Type B pancreatic cell (in vitro differentiated cells): ENCODE measurements at regions not wholly inside any gene's neighbourhood (a gene's known extent, or its start where the extent isn't known, plus 50 kb on each side); places are given as distances from the start of the nearest gene placed in this dataset.

Source experiments
- DNase-seq: peaks from one replicate; pipeline ENCODE4 v3.0.0; 2021; ENCODE audit warnings: mixed read lengths; ENCODE audit not compliant: unreplicated experiment; ENCODE audit errors: extremely low spot score
- H3K27ac Mint-ChIP-seq: 2 replicates; pipeline ENCODE4 v1.8.0; 2021; ENCODE audit warnings: mild to moderate bottlenecking, mixed read lengths
- H3K27me3 Mint-ChIP-seq: 2 replicates; pipeline ENCODE4 v1.8.0; 2021; ENCODE audit warnings: mixed read lengths
- H3K36me3 Mint-ChIP-seq: 2 replicates; pipeline ENCODE4 v1.8.0; 2021; ENCODE audit warnings: mixed read lengths
- H3K4me1 Mint-ChIP-seq: one replicate; pipeline ENCODE4 v1.8.0; 2021; ENCODE audit warnings: mixed read lengths; ENCODE audit not compliant: unreplicated experiment
- H3K4me3 Mint-ChIP-seq: 2 replicates; pipeline ENCODE4 v1.8.0; 2021; ENCODE audit warnings: mild to moderate bottlenecking, mixed read lengths
- H3K9me3 Mint-ChIP-seq: 2 replicates; pipeline ENCODE4 v1.8.0; 2021; ENCODE audit warnings: mixed read lengths
- CTCF ChIP-seq: fragments of 200-600 bp; sonication (generic); conservative IDR thresholded peaks from 2 replicates; pipeline ENCODE4 v1.5.0; 2021; ENCODE audit warnings: antibody characterized with exemption, mild to moderate bottlenecking

DNA sequence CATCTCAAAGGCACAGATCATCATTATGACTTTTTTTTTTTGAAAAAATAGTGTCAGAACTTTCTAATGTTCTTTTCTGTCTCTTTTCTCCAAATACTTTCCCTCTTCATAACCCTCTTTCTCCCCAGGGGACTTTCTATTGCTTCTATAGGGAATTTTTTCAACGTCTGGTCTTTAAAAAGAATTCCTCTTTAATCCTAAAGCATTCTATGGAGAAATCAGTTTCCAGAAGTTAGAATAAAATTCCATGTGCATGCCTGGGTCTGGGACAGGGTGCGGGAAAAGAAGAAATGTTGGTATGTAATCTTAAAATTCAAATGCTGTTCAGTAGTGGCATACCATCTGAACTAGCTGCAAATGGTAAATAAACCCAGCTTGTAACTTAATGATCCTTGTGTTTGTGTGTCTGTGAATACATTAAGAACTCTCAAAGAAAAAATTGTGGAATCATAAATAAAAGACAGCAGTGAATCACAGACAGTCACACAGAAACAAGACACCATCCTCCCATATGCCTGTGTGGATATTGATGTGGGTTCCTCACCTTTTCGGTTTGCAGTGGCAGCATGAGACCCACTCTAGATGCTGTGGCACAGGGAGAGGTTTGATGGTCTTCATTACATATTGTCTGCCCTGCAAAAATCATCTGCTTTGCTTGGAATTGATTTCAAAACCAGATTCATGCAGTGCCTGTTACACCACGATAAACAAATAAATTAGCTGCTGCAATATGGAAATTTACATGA is 374.7 kb upstream of the NRP1 start:
- Mint-ChIP-seq H3K4me3 (no peak overlapping the region), H3K4me1 (peaks cover 8% of the 10 kb centered on the region), H3K36me3 (no peaks in the 10 kb centered on the region), H3K27ac (no peak overlapping the region), H3K9me3 (no peaks in the 10 kb centered on the region), H3K27me3 (no peaks in the 10 kb centered on the region)
- DNase-seq: no peak
- TF ChIP-seq CTCF: no peak

GRCh38 chr10:33708561-33708960 is 374.1 kb upstream of the NRP1 start:
- no peaks in the 10 kb centered on the region for H3K27me3 Mint-ChIP-seq
- H3K9me3 Mint-ChIP-seq: no peaks in the 10 kb centered on the region
- no peak overlapping the region for H3K27ac Mint-ChIP-seq
- DNase-seq: no peak
- H3K36me3 Mint-ChIP-seq: no peaks in the 10 kb centered on the region
- H3K4me3 Mint-ChIP-seq: no peak overlapping the region
- no peak for TF ChIP-seq CTCF
- peaks cover 8% of the 10 kb centered on the region for H3K4me1 Mint-ChIP-seq

DNA sequence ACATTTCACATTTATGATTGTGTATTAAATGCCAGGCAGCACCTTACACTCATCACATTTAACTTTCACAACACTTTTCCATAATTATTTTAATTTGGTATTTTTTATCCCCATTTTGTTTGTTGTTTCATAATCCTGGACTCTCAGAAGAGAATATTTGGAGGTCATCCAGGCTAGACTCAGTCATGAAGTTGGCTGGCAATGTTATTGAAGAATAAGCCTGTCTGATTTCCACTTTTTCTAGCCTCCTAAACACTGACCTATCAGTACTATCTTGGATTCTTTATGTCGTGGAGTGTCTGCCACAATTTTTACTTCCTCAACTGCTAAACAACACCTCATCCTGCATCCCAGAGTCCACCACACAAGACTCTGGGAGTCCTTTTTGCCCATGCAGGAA is 372.3 kb upstream of the NRP1 start:
- Mint-ChIP-seq H3K27ac (no peak overlapping the region), H3K9me3 (no peaks in the 10 kb centered on the region), H3K27me3 (no peaks in the 10 kb centered on the region), H3K4me1 (peaks cover 8% of the 10 kb centered on the region), H3K4me3 (no peak overlapping the region), H3K36me3 (no peaks in the 10 kb centered on the region)
- no peak for DNase-seq
- TF ChIP-seq CTCF: no peak

- TF ChIP-seq CTCF: no peak
- H3K27me3 Mint-ChIP-seq: no peaks in the 10 kb centered on the region
Observed at GRCh38 chr10:33706191-33706590, 371.7 kb upstream of the NRP1 start.

GRCh38 chr10:33704214-33704830 is 369.9 kb upstream of the NRP1 start:
- H3K27me3 Mint-ChIP-seq: no peaks in the 10 kb centered on the region
- H3K27ac Mint-ChIP-seq: peak overlapping the region; percentile 20
- DNase-seq: no peak
- peaks cover 8% of the 10 kb centered on the region for H3K4me1 Mint-ChIP-seq
- no peak overlapping the region for H3K4me3 Mint-ChIP-seq
- no peak for TF ChIP-seq CTCF
- no peaks in the 10 kb centered on the region for H3K9me3 Mint-ChIP-seq
- no peaks in the 10 kb centered on the region for H3K36me3 Mint-ChIP-seq

More at GRCh38 chr10:33706191-33706590, 371.7 kb upstream of the NRP1 start:
- no peaks in the 10 kb centered on the region for H3K9me3 Mint-ChIP-seq
- H3K27ac Mint-ChIP-seq: no peak overlapping the region
- H3K36me3 Mint-ChIP-seq: no peaks in the 10 kb centered on the region
- no peak overlapping the region for H3K4me3 Mint-ChIP-seq
- no peak for DNase-seq
- peaks cover 8% of the 10 kb centered on the region for H3K4me1 Mint-ChIP-seq
